Gastrocnemius medialis (tissue), 4 donors: ENCODE measurements at regions not wholly inside any gene's neighbourhood (a gene's known extent, or its start where the extent isn't known, plus 50 kb on each side); places are given as distances from the start of the nearest gene placed in this dataset.

Source experiments
- CTCF ChIP-seq, 5 experiments: fragments of 450-650 bp in 3 of 5; fragments of 200-600 bp in 2 of 5; sonication (generic) in 2 of 5; IDR thresholded peaks in 4 of 5; conservative IDR thresholded peaks in 1 of 5; 1 replicate in 4 of 5; 2 replicates in 1 of 5; pipeline ENCODE4 v1.5.1; 2016 to 2019; ENCODE audit warnings: antibody characterized with exemption in 5 of 5, mild to moderate bottlenecking in 3 of 5, moderate library complexity in 3 of 5
- POLR2A ChIP-seq, 2 donors: fragments of 450-650 bp; IDR thresholded peaks; one replicate each; pipeline ENCODE4 v1.6.1; 2017; ENCODE audit warnings: antibody characterized with exemption in 2 of 2, mild to moderate bottlenecking in 2 of 2, moderate library complexity in 2 of 2

DNA sequence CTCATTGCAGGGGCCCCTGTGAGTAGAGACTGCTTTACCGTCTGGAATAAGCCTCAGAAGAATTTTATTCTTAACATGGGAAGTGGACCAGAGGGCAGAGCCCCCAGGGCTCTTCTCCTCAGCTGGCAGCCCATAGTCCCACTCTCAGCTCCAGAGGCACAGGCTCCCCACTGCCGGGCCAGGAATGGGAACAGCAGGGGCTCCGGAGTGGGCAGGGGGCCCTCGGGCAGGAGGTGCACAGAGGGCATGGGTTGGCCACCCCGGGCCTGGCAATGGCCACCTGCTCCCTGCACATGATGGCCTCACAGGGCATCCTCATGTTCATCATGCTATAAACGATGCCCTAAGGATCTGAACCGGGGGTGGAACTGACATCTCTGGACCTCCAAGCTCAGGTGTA lies 1469.7 kb downstream of the BRD1 start:
- TF ChIP-seq POLR2A (IDR thresholded peaks at IDR 0.05) = no peak
- TF ChIP-seq CTCF (IDR thresholded peaks at IDR 0.05 in 4 of 5, conservative IDR thresholded peaks at IDR 0.05 in 1 of 5) = no peak
